SK-N-SH (cell line): ENCODE measurements at regions not wholly inside any gene's neighbourhood (a gene's known extent, or its start where the extent isn't known, plus 50 kb on each side); places are given as distances from the start of the nearest gene placed in this dataset.

ENCODE experiments used
- CTCF ChIA-PET: fragments of 300-600, 350-600 bp; formaldehyde crosslinking; extraction: SDS; loops from one replicate; lab custom pipeline; 2021; lab: Yijun Ruan, JAX
- POLR2A ChIA-PET: fragments of 350-600 bp; sonication (Branson Sonifier 250); formaldehyde crosslinking; extraction: SDS; loops from one replicate; lab custom pipeline; 2020; ENCODE audit warnings: antibody characterized with exemption, inconsistent platforms; lab: Yijun Ruan, JAX
- DNase-seq: peaks from one replicate; pipeline ENCODE4 v3.0.0; 2012
- H2AFZ ChIP-seq: fragments of 200-600 bp; sonication (generic); 2 replicates; pipeline ENCODE4 v1.8.1; 2016; ENCODE audit warnings: antibody characterized with exemption, mild to moderate bottlenecking, low read depth
- H3F3A ChIP-seq: fragments of 200-600 bp; sonication (generic); replicated peaks from 2 replicates; pipeline ENCODE3; 2016; ENCODE audit warnings: antibody characterized with exemption, mild to moderate bottlenecking; ENCODE audit not compliant: insufficient read depth
- H3K27ac ChIP-seq, 2 experiments: fragments of 200-500 bp in 1 of 2; fragments of 200-600 bp in 1 of 2; sonication (Bioruptor generic) in 1 of 2; sonication (generic), shearing (Covaris generic) in 1 of 2; 2 replicates each; pipeline versions ENCODE4 v1.5.1 to v1.6.1; 2014 to 2016; ENCODE audit warnings: low read depth in 2 of 2, inconsistent platforms in 1 of 2, low read length in 1 of 2, mild to moderate bottlenecking in 1 of 2, mixed read lengths in 1 of 2
- H3K27me3 ChIP-seq: fragments of 200-600 bp; sonication (generic), shearing (Covaris generic); 2 replicates; pipeline ENCODE4 v1.6.1; 2016; ENCODE audit warnings: mixed run types; ENCODE audit not compliant: insufficient read depth
- H3K36me3 ChIP-seq, 2 experiments: fragments of 200-500 bp in 1 of 2; fragments of 200-600 bp in 1 of 2; sonication (Bioruptor generic) in 1 of 2; sonication (generic) in 1 of 2; replicated peaks in 1 of 2; 2 replicates each; pipeline versions ENCODE3 to v1.5.1; 2014 to 2016; ENCODE audit warnings: low read length in 1 of 2, mild to moderate bottlenecking in 1 of 2; ENCODE audit not compliant: insufficient read depth in 2 of 2, control insufficient read depth in 1 of 2
- H3K4me1 ChIP-seq, 2 experiments: fragments of 200-500 bp in 1 of 2; fragments of 200-600 bp in 1 of 2; sonication (Bioruptor generic) in 1 of 2; sonication (generic), shearing (Covaris generic) in 1 of 2; 2 replicates each; pipeline versions ENCODE4 v1.5.1 to v1.6.1; 2014 to 2016; ENCODE audit warnings: low read depth in 1 of 2, low read length in 1 of 2, mixed run types in 1 of 2; ENCODE audit not compliant: insufficient read depth in 2 of 2, control insufficient read depth in 1 of 2
- H3K4me2 ChIP-seq: fragments of 200-600 bp; sonication (generic), shearing (Covaris generic); 2 replicates; pipeline ENCODE4 v1.6.1; 2017; ENCODE audit warnings: mixed run types
- H3K4me3 ChIP-seq, 2 experiments: fragments of 200-500 bp in 1 of 2; fragments of 200-600 bp in 1 of 2; sonication (Bioruptor generic) in 1 of 2; sonication (generic), shearing (Covaris generic) in 1 of 2; 2 replicates each; pipeline versions ENCODE4 v1.5.1 to v1.8.1; 2014 to 2016; ENCODE audit warnings: low read depth in 2 of 2, inconsistent platforms in 1 of 2, low read length in 1 of 2, mild to moderate bottlenecking in 1 of 2, mixed read lengths in 1 of 2, moderate library complexity in 1 of 2
- H3K79me2 ChIP-seq: fragments of 200-600 bp; sonication (generic); 2 replicates; pipeline ENCODE4 v1.8.1; 2017; ENCODE audit warnings: mild to moderate bottlenecking; ENCODE audit not compliant: insufficient read depth
- H3K9ac ChIP-seq: fragments of 200-600 bp; sonication (generic); 2 replicates; pipeline ENCODE4 v1.6.1; 2017; ENCODE audit warnings: mixed run types
- H3K9me2 ChIP-seq: fragments of 200-600 bp; sonication (generic); 2 replicates; pipeline ENCODE4 v1.6.1; 2017; ENCODE audit warnings: mixed run types
- H3K9me3 ChIP-seq: fragments of 200-600 bp; sonication (generic); 2 replicates; pipeline ENCODE4 v1.6.1; 2017; ENCODE audit warnings: mixed run types, mild to moderate bottlenecking, moderate library complexity
- H4K20me1 ChIP-seq: fragments of 200-600 bp; sonication (generic); 2 replicates; pipeline ENCODE4 v1.6.1; 2017; ENCODE audit warnings: mild to moderate bottlenecking, mixed run types; ENCODE audit not compliant: insufficient read depth
- CHD2 ChIP-seq: fragments of 150-350 bp; IDR thresholded peaks from 2 replicates; pipeline ENCODE4 v1.6.1; 2018; ENCODE audit warnings: low read length; ENCODE audit not compliant: partially characterized antibody
- EZH2phosphoT487 ChIP-seq: fragments of 200-600 bp; sonication (generic); IDR thresholded peaks from 2 replicates; pipeline ENCODE4 v1.6.1; 2017; ENCODE audit warnings: low read depth, mixed run types, mild to moderate bottlenecking, antibody characterized with exemption, moderate library complexity, borderline replicate concordance
- FOSL2 ChIP-seq: IDR thresholded peaks from 2 replicates; pipeline ENCODE4 v1.4.0; 2012; ENCODE audit warnings: low read depth, mild to moderate bottlenecking, moderate library complexity, borderline replicate concordance
- GATA2 ChIP-seq: sonication (generic); formaldehyde crosslinking; IDR thresholded peaks from 2 replicates; pipeline ENCODE4 v1.5.0; 2020; ENCODE audit warnings: mild to moderate bottlenecking, missing genetic modification reagents
- JUND ChIP-seq: IDR thresholded peaks from 2 replicates; pipeline ENCODE4 v1.4.0; 2012
- MXI1 ChIP-seq: IDR thresholded peaks from 2 replicates; pipeline ENCODE4 v1.6.1; 2012; ENCODE audit warnings: mild to moderate bottlenecking, low read depth, low read length, improper control_type of control experiment
- NRF1 ChIP-seq: IDR thresholded peaks from 2 replicates; pipeline ENCODE4 v1.6.1; 2012; ENCODE audit warnings: low read depth, mild to moderate bottlenecking, low read length
- POLR2AphosphoS5 ChIP-seq: IDR thresholded peaks from 2 replicates; pipeline ENCODE4 v1.6.1; 2012; ENCODE audit warnings: low read depth, low read length
- RCOR1 ChIP-seq: fragments of 150-350 bp; IDR thresholded peaks from 2 replicates; pipeline ENCODE4 v1.6.1; 2017; ENCODE audit warnings: antibody characterized with exemption, low read length
- REST ChIP-seq: IDR thresholded peaks from 2 replicates; pipeline ENCODE4 v1.6.1; 2012; ENCODE audit warnings: mild to moderate bottlenecking, low read depth, low read length, moderate library complexity
- RFX5 ChIP-seq: IDR thresholded peaks from 2 replicates; pipeline ENCODE4 v1.6.1; 2012; ENCODE audit warnings: mild to moderate bottlenecking, improper control_type of control experiment, low read length
- RXRA ChIP-seq: IDR thresholded peaks from 2 replicates; pipeline ENCODE4 v1.4.0; 2012; ENCODE audit warnings: low read depth, mild to moderate bottlenecking, borderline replicate concordance
- SMC3 ChIP-seq: IDR thresholded peaks from 2 replicates; pipeline ENCODE4 v1.6.1; 2012; ENCODE audit warnings: low read depth, low read length, improper control_type of control experiment
- TCF12 ChIP-seq: IDR thresholded peaks from 2 replicates; pipeline ENCODE4 v1.4.0; 2012
- WGBS: methylation state at CpG from one replicate; pipeline ENCODE4 v1.1.6; 2017; ENCODE audit warnings: low lambda C conversion rate; 5-methylcytosine and 5-hydroxymethylcytosine counted together
- TF ChIP-seq, protein P1 (sequence below): IDR thresholded peaks from 2 replicates; pipeline ENCODE4; 2012
- TF ChIP-seq, protein P2 (sequence below): fragments of 150-350 bp; IDR thresholded peaks from 2 replicates; pipeline ENCODE4 v1.6.1; 2017; ENCODE audit warnings: antibody characterized with exemption, low read length, low read depth, borderline replicate concordance
- TF ChIP-seq, protein P3 (sequence below): fragments of 150-350 bp; IDR thresholded peaks from 2 replicates; pipeline ENCODE4 v1.6.1; 2016; ENCODE audit warnings: mild to moderate bottlenecking, low read depth, low read length

GRCh38 chr10:10092581-10092980, 925.1 kb upstream of the CELF2 start:
- Histone ChIP-seq H3F3A (no peaks in the 10 kb centered on the region), H3K79me2 (no peaks in the 10 kb centered on the region), H3K9ac (no peak overlapping the region), H3K4me1 (no peaks in the 10 kb centered on the region), H3K27ac (no peak overlapping the region), H3K4me3 (no peak overlapping the region), H4K20me1 (no peaks in the 10 kb centered on the region)
- CTCF ChIA-PET: no interaction called here
- 44% methylated on average over 6 of the region's 6 CpGs for WGBS
- no peak for DNase-seq
- TF ChIP-seq, protein P1, sequence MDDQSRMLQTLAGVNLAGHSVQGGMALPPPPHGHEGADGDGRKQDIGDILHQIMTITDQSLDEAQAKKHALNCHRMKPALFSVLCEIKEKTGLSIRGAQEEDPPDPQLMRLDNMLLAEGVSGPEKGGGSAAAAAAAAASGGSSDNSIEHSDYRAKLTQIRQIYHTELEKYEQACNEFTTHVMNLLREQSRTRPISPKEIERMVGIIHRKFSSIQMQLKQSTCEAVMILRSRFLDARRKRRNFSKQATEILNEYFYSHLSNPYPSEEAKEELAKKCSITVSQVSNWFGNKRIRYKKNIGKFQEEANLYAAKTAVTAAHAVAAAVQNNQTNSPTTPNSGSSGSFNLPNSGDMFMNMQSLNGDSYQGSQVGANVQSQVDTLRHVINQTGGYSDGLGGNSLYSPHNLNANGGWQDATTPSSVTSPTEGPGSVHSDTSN: no peak
- TF ChIP-seq JUND (no peak), EZH2phosphoT487 (no peak), RCOR1 (no peak), GATA2 (CRISPR knock-in tag) (no peak), TCF12 (no peak), MXI1 (no peak), REST (no peak), CHD2 (no peak), RXRA (no peak), FOSL2 (no peak), NRF1 (no peak), POLR2AphosphoS5 (no peak), SMC3 (no peak), RFX5 (no peak)
- TF ChIP-seq, protein P2, sequence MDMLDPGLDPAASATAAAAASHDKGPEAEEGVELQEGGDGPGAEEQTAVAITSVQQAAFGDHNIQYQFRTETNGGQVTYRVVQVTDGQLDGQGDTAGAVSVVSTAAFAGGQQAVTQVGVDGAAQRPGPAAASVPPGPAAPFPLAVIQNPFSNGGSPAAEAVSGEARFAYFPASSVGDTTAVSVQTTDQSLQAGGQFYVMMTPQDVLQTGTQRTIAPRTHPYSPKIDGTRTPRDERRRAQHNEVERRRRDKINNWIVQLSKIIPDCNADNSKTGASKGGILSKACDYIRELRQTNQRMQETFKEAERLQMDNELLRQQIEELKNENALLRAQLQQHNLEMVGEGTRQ: no peak
- TF ChIP-seq, protein P3, sequence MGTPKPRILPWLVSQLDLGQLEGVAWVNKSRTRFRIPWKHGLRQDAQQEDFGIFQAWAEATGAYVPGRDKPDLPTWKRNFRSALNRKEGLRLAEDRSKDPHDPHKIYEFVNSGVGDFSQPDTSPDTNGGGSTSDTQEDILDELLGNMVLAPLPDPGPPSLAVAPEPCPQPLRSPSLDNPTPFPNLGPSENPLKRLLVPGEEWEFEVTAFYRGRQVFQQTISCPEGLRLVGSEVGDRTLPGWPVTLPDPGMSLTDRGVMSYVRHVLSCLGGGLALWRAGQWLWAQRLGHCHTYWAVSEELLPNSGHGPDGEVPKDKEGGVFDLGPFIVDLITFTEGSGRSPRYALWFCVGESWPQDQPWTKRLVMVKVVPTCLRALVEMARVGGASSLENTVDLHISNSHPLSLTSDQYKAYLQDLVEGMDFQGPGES: no peak
- TF ChIP-seq, all 33 proteins: peak for 0
- Histone ChIP-seq H2AFZ (no peak overlapping the region), H3K36me3 (no peaks in the 10 kb centered on the region), H3K9me3 (peaks cover 3% of the 10 kb centered on the region; the same call in 1 of the 2 replicates), H3K4me2 (no peak overlapping the region), H3K27me3 (no peaks in the 10 kb centered on the region), H3K9me2 (no peaks in the 10 kb centered on the region)
- POLR2A ChIA-PET: no interaction called here
